Neutrophil (primary cell): ENCODE measurements at regions not wholly inside any gene's neighbourhood (a gene's known extent, or its start where the extent isn't known, plus 50 kb on each side); places are given as distances from the start of the nearest gene placed in this dataset.

Experiments used
- H3K27ac ChIP-seq: fragments of 200-600 bp; sonication (generic); 2 replicates; pipeline ENCODE4 v1.5.1; 2016; ENCODE audit warnings: mild to moderate bottlenecking, moderate library complexity
- H3K27me3 ChIP-seq: fragments of 200-600 bp; sonication (generic); 2 replicates; pipeline ENCODE4 v1.6.0; 2016; ENCODE audit warnings: mild to moderate bottlenecking
- H3K36me3 ChIP-seq: fragments of 200-600 bp; sonication (generic); 2 replicates; pipeline ENCODE4 v1.5.1; 2017
- H3K4me1 ChIP-seq, 2 experiments: fragments of 200-600 bp in 1 of 2; sonication (generic) in 1 of 2; 1 replicate in 1 of 2; 2 replicates in 1 of 2; pipeline versions ENCODE4 v1.5.1 to v1.6.1; 2013 to 2016; ENCODE audit warnings: low read depth in 1 of 2, low read length in 1 of 2, mild to moderate bottlenecking in 1 of 2, moderate library complexity in 1 of 2; ENCODE audit not compliant: control insufficient read depth in 1 of 2, insufficient read depth in 1 of 2
- H3K4me3 ChIP-seq, 2 experiments: fragments of 200-600 bp in 1 of 2; sonication (generic) in 1 of 2; 1 replicate in 1 of 2; 2 replicates in 1 of 2; pipeline ENCODE4 v1.5.1; 2013 to 2016; ENCODE audit warnings: low read depth in 1 of 2, low read length in 1 of 2, mild to moderate bottlenecking in 1 of 2, moderate library complexity in 1 of 2
- H3K9me3 ChIP-seq: fragments of 200-600 bp; sonication (generic); 2 replicates; pipeline ENCODE4 v1.5.1; 2016
- CTCF ChIP-seq: fragments of 200-600 bp; sonication (generic); IDR thresholded peaks from 2 replicates; pipeline ENCODE4 v1.5.1; 2016; ENCODE audit warnings: antibody characterized with exemption

GRCh38 chr4:3676196-3676595 lies 90.0 kb upstream of the ADRA2C start:
- no peaks in the 10 kb centered on the region for H3K36me3 ChIP-seq
- H3K27me3 ChIP-seq, result peaks cover 4% of the 10 kb centered on the region
- TF ChIP-seq CTCF, result no peak
- no peak overlapping the region for H3K4me3 ChIP-seq
- no peaks in the 10 kb centered on the region for H3K4me1 ChIP-seq
- H3K9me3 ChIP-seq, result no peaks in the 10 kb centered on the region
- H3K27ac ChIP-seq, result no peak overlapping the region

GRCh38 chr4:3675251-3676115 lies 90.7 kb upstream of the ADRA2C start:
- no peak for TF ChIP-seq CTCF

GRCh38 chr4:3674479-3674851 lies 91.7 kb upstream of the ADRA2C start:
- TF ChIP-seq CTCF, result no peak
- Histone ChIP-seq H3K27me3 (peaks cover 4% of the 10 kb centered on the region), H3K27ac (no peak overlapping the region), H3K36me3 (no peaks in the 10 kb centered on the region), H3K4me3 (no peak overlapping the region), H3K9me3 (no peaks in the 10 kb centered on the region), H3K4me1 (no peaks in the 10 kb centered on the region)

More at GRCh38 chr4:3675251-3676115, 90.7 kb upstream of the ADRA2C start:
- H3K27me3 ChIP-seq, result peaks cover 4% of the 10 kb centered on the region
- no peaks in the 10 kb centered on the region for H3K36me3 ChIP-seq
- H3K9me3 ChIP-seq, result no peaks in the 10 kb centered on the region
- H3K4me1 ChIP-seq, result no peaks in the 10 kb centered on the region
- H3K4me3 ChIP-seq, result no peak overlapping the region
- no peak overlapping the region for H3K27ac ChIP-seq

- no peaks in the 10 kb centered on the region for H3K36me3 ChIP-seq
- H3K4me1 ChIP-seq, result no peaks in the 10 kb centered on the region
- no peak overlapping the region for H3K4me3 ChIP-seq
- H3K27me3 ChIP-seq, result peaks cover 4% of the 10 kb centered on the region
- H3K9me3 ChIP-seq, result no peaks in the 10 kb centered on the region
- no peak overlapping the region for H3K27ac ChIP-seq
- no peak for TF ChIP-seq CTCF
Observed at GRCh38 chr4:3673716-3674478, 92.3 kb upstream of the ADRA2C start.

GRCh38 chr4:3673176-3673575 lies 93.0 kb upstream of the ADRA2C start:
- peaks cover 4% of the 10 kb centered on the region for H3K27me3 ChIP-seq
- TF ChIP-seq CTCF, result no peak
- H3K4me1 ChIP-seq, result no peaks in the 10 kb centered on the region
- H3K27ac ChIP-seq, result no peak overlapping the region
- no peak overlapping the region for H3K4me3 ChIP-seq
- no peaks in the 10 kb centered on the region for H3K9me3 ChIP-seq
- H3K36me3 ChIP-seq, result no peaks in the 10 kb centered on the region
